Liver (tissue), 8 donors: ENCODE measurements at regions not wholly inside any gene's neighbourhood (a gene's known extent, or its start where the extent isn't known, plus 50 kb on each side); places are given as distances from the start of the nearest gene placed in this dataset.

Experiments
- DNase-seq: peaks from one replicate; pipeline ENCODE4 v3.0.0-alpha.2; 2017; ENCODE audit warnings: low spot score
- H3K27ac ChIP-seq, 2 donors: one replicate each; pipeline ENCODE4 v1.7.0; 2013; ENCODE audit warnings: inconsistent platforms in 2 of 2, low read length in 2 of 2, control low read depth in 1 of 2, low read depth in 1 of 2, mild to moderate bottlenecking in 1 of 2
- H3K27me3 ChIP-seq, 4 donors: one replicate each; pipeline versions ENCODE4 v1.6.1 to v1.7.0; 2013; ENCODE audit warnings: low read length in 3 of 4, inconsistent platforms in 1 of 4, mild to moderate bottlenecking in 1 of 4, moderate library complexity in 1 of 4; ENCODE audit not compliant: control insufficient read depth in 4 of 4, insufficient read depth in 4 of 4
- H3K36me3 ChIP-seq, 4 donors: one replicate each; pipeline versions ENCODE4 v1.6.1 to v1.7.0; 2013; ENCODE audit warnings: low read length in 3 of 4, mild to moderate bottlenecking in 3 of 4, low read depth in 1 of 4, moderate library complexity in 1 of 4; ENCODE audit not compliant: control insufficient read depth in 4 of 4, insufficient read depth in 3 of 4
- H3K4me1 ChIP-seq, 4 donors: one replicate each; pipeline versions ENCODE4 v1.6.1 to v1.7.0; 2013; ENCODE audit warnings: low read length in 3 of 4, mild to moderate bottlenecking in 3 of 4, moderate library complexity in 1 of 4; ENCODE audit not compliant: control insufficient read depth in 4 of 4, insufficient read depth in 4 of 4
- H3K4me3 ChIP-seq, 3 donors: one replicate each; pipeline versions ENCODE4 v1.6.1 to v1.7.0; 2013; ENCODE audit warnings: low read length in 3 of 3, control low read depth in 1 of 3, low read depth in 1 of 3, mild to moderate bottlenecking in 1 of 3
- H3K9ac ChIP-seq, 2 donors: one replicate each; pipeline ENCODE4 v1.7.0; 2013; ENCODE audit warnings: low read length in 2 of 2, mild to moderate bottlenecking in 2 of 2, moderate library complexity in 2 of 2, control low read depth in 1 of 2, low read depth in 1 of 2
- H3K9me3 ChIP-seq, 4 donors: one replicate each; pipeline versions ENCODE4 v1.6.1 to v1.7.0; 2013; ENCODE audit warnings: low read length in 3 of 4; ENCODE audit not compliant: control insufficient read depth in 4 of 4
- CTCF ChIP-seq: fragments of 150-350 bp; IDR thresholded peaks from 2 replicates; pipeline ENCODE4 v1.5.1; 2017; ENCODE audit warnings: improper control_type of control experiment, low read depth, low read length; ENCODE audit not compliant: missing input control
- EGR1 ChIP-seq, 2 donors: IDR thresholded peaks; 2 replicates each; pipeline ENCODE4 v1.6.1; 2016 to 2018; ENCODE audit warnings: antibody characterized with exemption in 2 of 2, low read depth in 2 of 2
- FOXA1 ChIP-seq: IDR thresholded peaks from 2 replicates; pipeline ENCODE4 v1.6.1; 2016; ENCODE audit warnings: antibody characterized with exemption
- GABPA ChIP-seq, 2 donors: IDR thresholded peaks in 1 of 2; conservative IDR thresholded peaks in 1 of 2; 2 replicates each; pipeline ENCODE4 v1.6.1; 2016; ENCODE audit warnings: antibody characterized with exemption in 2 of 2, mild to moderate bottlenecking in 1 of 2, moderate library complexity in 1 of 2
- HNF4A ChIP-seq, 2 donors: conservative IDR thresholded peaks; 2 replicates each; pipeline ENCODE4 v1.6.1; 2016; ENCODE audit warnings: antibody characterized with exemption in 2 of 2, mild to moderate bottlenecking in 2 of 2
- HNF4G ChIP-seq: IDR thresholded peaks from 2 replicates; pipeline ENCODE4 v1.6.1; 2016; ENCODE audit warnings: antibody characterized with exemption
- JUND ChIP-seq, 2 donors: IDR thresholded peaks; 2 replicates each; pipeline ENCODE4 v1.6.1; 2016; ENCODE audit warnings: antibody characterized with exemption in 2 of 2
- MAX ChIP-seq: IDR thresholded peaks from 2 replicates; pipeline ENCODE4 v1.6.1; 2016; ENCODE audit warnings: antibody characterized with exemption
- NR2F2 ChIP-seq: IDR thresholded peaks from 2 replicates; pipeline ENCODE4 v1.6.1; 2016; ENCODE audit warnings: antibody characterized with exemption
- RAD21 ChIP-seq, 2 donors: IDR thresholded peaks; 2 replicates each; pipeline ENCODE4 v1.6.1; 2016; ENCODE audit warnings: antibody characterized with exemption in 2 of 2, mild to moderate bottlenecking in 2 of 2
- RXRA ChIP-seq, 2 donors: IDR thresholded peaks; 2 replicates each; pipeline ENCODE4 v1.6.1; 2017 to 2018; ENCODE audit warnings: antibody characterized with exemption in 2 of 2, mild to moderate bottlenecking in 1 of 2
- SP1 ChIP-seq: IDR thresholded peaks from 2 replicates; pipeline ENCODE4 v1.6.1; 2018; ENCODE audit warnings: antibody characterized with exemption, mild to moderate bottlenecking
- TAF1 ChIP-seq: conservative IDR thresholded peaks from 2 replicates; pipeline ENCODE4 v1.6.1; 2016; ENCODE audit warnings: antibody characterized with exemption, mild to moderate bottlenecking
- YY1 ChIP-seq: IDR thresholded peaks from 2 replicates; pipeline ENCODE4 v1.6.1; 2016; ENCODE audit warnings: antibody characterized with exemption, mild to moderate bottlenecking
- WGBS: extraction: QIAGEN DNeasy Blood & Tissue Kit; methylation state at CpG from one replicate; pipeline ENCODE4 v1.1.7; 2013; 5-methylcytosine and 5-hydroxymethylcytosine counted together
- TF ChIP-seq, protein P1 (sequence below): IDR thresholded peaks from 2 replicates; pipeline ENCODE4 v1.6.1; 2016; ENCODE audit warnings: antibody characterized with exemption
- donor health status: healthy.
- donor health status: healthy.
- donor health status: healthy.
- donor health status: healthy.
- donor health status: healthy.

DNA sequence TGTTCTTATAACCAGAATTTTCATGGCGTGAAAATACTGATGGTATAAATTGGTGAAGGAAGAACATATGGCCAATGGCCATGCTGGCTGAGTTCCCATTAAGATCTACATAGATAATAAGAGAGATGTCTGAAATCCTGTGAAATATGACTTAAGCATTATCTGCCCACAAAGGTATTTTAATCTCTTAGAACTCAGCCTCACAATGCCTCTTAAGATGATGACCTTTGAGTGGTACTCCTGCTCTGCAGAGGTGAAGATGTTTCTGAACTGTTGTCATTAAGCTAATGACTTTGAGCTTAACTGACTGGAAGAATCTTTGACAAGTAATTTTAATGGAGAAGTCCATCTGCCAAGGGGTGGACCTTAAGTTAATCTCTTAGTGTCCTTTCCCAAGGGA lies 148.7 kb downstream of the ZNF326 start:
- no peak for DNase-seq
- Histone ChIP-seq H3K36me3 (no peaks in the 10 kb centered on the region), H3K9ac (no peak overlapping the region), H3K4me3 (no peak overlapping the region), H3K27me3 (no peaks in the 10 kb centered on the region), H3K27ac (no peak overlapping the region), H3K9me3 (no peaks in the 10 kb centered on the region), H3K4me1 (no peaks in the 10 kb centered on the region)
- no peak for TF ChIP-seq RXRA (IDR thresholded peaks at IDR 0.05)
- no peak for TF ChIP-seq EGR1 (IDR thresholded peaks at IDR 0.05; ENCODE audit: low read depth in 2 of 2)
- no peak for TF ChIP-seq CTCF
- no peak for TF ChIP-seq JUND (IDR thresholded peaks at IDR 0.05)
- WGBS, result 99% methylated on average over 1 of the region's 1 CpG

- H3K4me1 ChIP-seq, result no peaks in the 10 kb centered on the region
- WGBS, result 95% methylated on average over 2 of the region's 2 CpGs
- H3K36me3 ChIP-seq, result no peaks in the 10 kb centered on the region
- H3K4me3 ChIP-seq, result no peak overlapping the region
- H3K9ac ChIP-seq, result no peak overlapping the region
- DNase-seq, result no peak
- no peaks in the 10 kb centered on the region for H3K27me3 ChIP-seq
- no peak overlapping the region for H3K27ac ChIP-seq
- H3K9me3 ChIP-seq, result no peaks in the 10 kb centered on the region
- TF ChIP-seq JUND (IDR thresholded peaks at IDR 0.05) (no peak), SP1 (no peak), FOXA1 (no peak), HNF4G (no peak), EGR1 (IDR thresholded peaks at IDR 0.05; ENCODE audit: low read depth in 2 of 2) (no peak), TAF1 (no peak), MAX (no peak), RAD21 (IDR thresholded peaks at IDR 0.05) (no peak)
- TF ChIP-seq, protein P1, sequence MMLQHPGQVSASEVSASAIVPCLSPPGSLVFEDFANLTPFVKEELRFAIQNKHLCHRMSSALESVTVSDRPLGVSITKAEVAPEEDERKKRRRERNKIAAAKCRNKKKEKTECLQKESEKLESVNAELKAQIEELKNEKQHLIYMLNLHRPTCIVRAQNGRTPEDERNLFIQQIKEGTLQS, result no peak
Observed at GRCh38 chr1:90142697-90143096, 147.8 kb downstream of the ZNF326 start.

GRCh38 chr1:90139837-90140236 lies 144.9 kb downstream of the ZNF326 start:
- TF ChIP-seq RAD21 (IDR thresholded peaks at IDR 0.05) (no peak), EGR1 (IDR thresholded peaks at IDR 0.05; ENCODE audit: low read depth in 2 of 2) (no peak), GABPA (IDR thresholded peaks at IDR 0.05 in 1 of 2, conservative IDR thresholded peaks at IDR 0.05 in 1 of 2) (no peak), HNF4A (conservative IDR thresholded peaks at IDR 0.05) (no peak), YY1 (no peak), JUND (IDR thresholded peaks at IDR 0.05) (no peak), MAX (no peak), NR2F2 (no peak)
- TF ChIP-seq, protein P1, result no peak
- peaks cover 0 to 6% (median 2%) of the 10 kb centered on the region in 4 donors for H3K4me1 ChIP-seq
- no peak for DNase-seq
- H3K27me3 ChIP-seq, result no peaks in the 10 kb centered on the region
- H3K27ac ChIP-seq, result no peak overlapping the region
- no peaks in the 10 kb centered on the region for H3K36me3 ChIP-seq
- H3K4me3 ChIP-seq, result no peak overlapping the region
- H3K9ac ChIP-seq, result no peak overlapping the region
- H3K9me3 ChIP-seq, result peaks cover 0 to 6% (median 0%) of the 10 kb centered on the region in 4 donors
